ENCODE measurements at regions not wholly inside any gene's neighbourhood (a gene's known extent, or its start where the extent isn't known, plus 50 kb on each side); places are given as distances from the start of the nearest gene placed in this dataset.

DNA sequence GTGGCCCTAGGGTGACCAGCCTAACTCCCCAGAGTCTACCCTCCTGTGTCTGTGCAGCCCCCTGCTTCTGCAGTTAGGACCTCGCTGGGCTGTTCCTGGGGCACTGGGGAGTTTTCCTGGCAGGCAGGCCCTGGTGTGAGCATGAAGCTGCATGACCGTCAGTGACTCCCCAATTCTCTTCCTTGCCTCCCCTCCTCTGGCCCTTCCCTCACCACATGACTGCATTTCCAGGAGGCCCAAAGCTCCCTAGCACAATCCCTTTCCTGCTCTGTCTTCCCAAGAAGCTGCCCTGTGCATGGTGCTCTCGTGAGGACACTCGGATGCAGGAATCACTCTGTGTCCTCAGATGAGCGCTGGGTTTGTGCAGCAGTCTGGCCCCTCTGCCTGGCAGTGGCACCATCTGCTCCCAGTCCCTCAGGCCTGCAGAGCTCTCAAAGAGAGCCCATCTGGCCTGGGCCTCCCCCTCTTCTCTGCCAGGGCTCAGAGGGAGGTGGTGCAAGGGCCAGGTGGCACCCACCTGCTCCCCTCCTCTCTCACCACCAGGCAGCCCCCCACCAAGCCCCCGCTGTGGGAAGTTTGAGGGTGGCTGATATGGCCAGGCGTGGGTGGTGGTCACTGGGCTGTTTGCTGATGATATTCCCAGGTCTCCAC is 125.6 kb upstream of the HS6ST1 start:
- TF ChIP-seq CTCF (conservative IDR thresholded peaks at IDR 0.05 in 1 of 2, IDR thresholded peaks at IDR 0.05 in 1 of 2; ENCODE audit: low read depth in 1 of 2, low read length in 2 of 2) (no peak), EZH2 (IDR thresholded peaks at IDR 0.05; ENCODE audit: low read length, missing control alignments) (no peak)
